ENCODE measurements at regions not wholly inside any gene's neighbourhood (a gene's known extent, or its start where the extent isn't known, plus 50 kb on each side); places are given as distances from the start of the nearest gene placed in this dataset.

GRCh38 chr19:30180691-30181090 lies 191.5 kb upstream of the ZNF536 start:
- no peak for TF ChIP-seq CTCF (IDR thresholded peaks at IDR 0.05; ENCODE audit: low read depth, low read length)
- no peaks in the 10 kb centered on the region; the same call in none of the 2 replicates for H3K9me3 ChIP-seq
- H3K4me1 ChIP-seq: no peaks in the 10 kb centered on the region
- no peaks in the 10 kb centered on the region for H3K27me3 ChIP-seq
- no peak for DNase-seq
- H3K4me3 ChIP-seq (ENCODE audit: low read depth, low read length): no peak overlapping the region
- no peaks in the 10 kb centered on the region for H3K36me3 ChIP-seq

- H3K4me3 ChIP-seq (ENCODE audit: low read depth, low read length): no peak overlapping the region
- H3K27me3 ChIP-seq: no peaks in the 10 kb centered on the region
- no peak for TF ChIP-seq CTCF (IDR thresholded peaks at IDR 0.05; ENCODE audit: low read depth, low read length)
- no peak for DNase-seq
- no peaks in the 10 kb centered on the region for H3K4me1 ChIP-seq
- no peaks in the 10 kb centered on the region for H3K36me3 ChIP-seq
- H3K9me3 ChIP-seq: no peaks in the 10 kb centered on the region; the same call in none of the 2 replicates
These were observed 188.2 kb upstream of the ZNF536 start for GRCh38 chr19:30183807-30184490.

- Histone ChIP-seq H3K36me3 (no peaks in the 10 kb centered on the region), H3K9me3 (no peaks in the 10 kb centered on the region), H3K27me3 (no peaks in the 10 kb centered on the region), H3K4me1 (no peaks in the 10 kb centered on the region), H3K4me3 (ENCODE audit: low read depth, low read length) (no peak overlapping the region)
- no peak for DNase-seq
- no peak for TF ChIP-seq CTCF (IDR thresholded peaks at IDR 0.05; ENCODE audit: low read depth, low read length)
These were observed 170.1 kb upstream of the ZNF536 start for GRCh38 chr19:30202060-30202600.

GRCh38 chr19:30204721-30205120 lies 167.5 kb upstream of the ZNF536 start:
- Histone ChIP-seq H3K4me3 (ENCODE audit: low read depth, low read length) (no peak overlapping the region), H3K36me3 (no peaks in the 10 kb centered on the region), H3K27me3 (no peaks in the 10 kb centered on the region), H3K9me3 (no peaks in the 10 kb centered on the region), H3K4me1 (peaks cover 2% of the 10 kb centered on the region; the same call in 1 of the 2 replicates)
- TF ChIP-seq CTCF (IDR thresholded peaks at IDR 0.05; ENCODE audit: low read depth, low read length): no peak
- no peak for DNase-seq

- H3K27me3 ChIP-seq: no peaks in the 10 kb centered on the region
- DNase-seq: no peak
- no peaks in the 10 kb centered on the region for H3K9me3 ChIP-seq
- peaks cover 4% of the 10 kb centered on the region; the same call in 1 of the 2 replicates for H3K4me1 ChIP-seq
- no peak overlapping the region for H3K4me3 ChIP-seq (ENCODE audit: low read depth, low read length)
- TF ChIP-seq CTCF (IDR thresholded peaks at IDR 0.05; ENCODE audit: low read depth, low read length): no peak
- H3K36me3 ChIP-seq: no peaks in the 10 kb centered on the region
These were observed 166.0 kb upstream of the ZNF536 start for GRCh38 chr19:30206187-30206586.

- Histone ChIP-seq H3K27me3 (no peaks in the 10 kb centered on the region), H3K36me3 (no peaks in the 10 kb centered on the region), H3K4me1 (peaks cover 4% of the 10 kb centered on the region; the same call in 1 of the 2 replicates), H3K9me3 (no peaks in the 10 kb centered on the region), H3K4me3 (ENCODE audit: low read depth, low read length) (no peak overlapping the region)
- no peak for DNase-seq
- no peak for TF ChIP-seq CTCF (IDR thresholded peaks at IDR 0.05; ENCODE audit: low read depth, low read length)
These were observed 164.8 kb upstream of the ZNF536 start for GRCh38 chr19:30207357-30207756.

Measured in BE2C (cell line).